ENCODE measurements at regions not wholly inside any gene's neighbourhood (a gene's known extent, or its start where the extent isn't known, plus 50 kb on each side); places are given as distances from the start of the nearest gene placed in this dataset.

DNA sequence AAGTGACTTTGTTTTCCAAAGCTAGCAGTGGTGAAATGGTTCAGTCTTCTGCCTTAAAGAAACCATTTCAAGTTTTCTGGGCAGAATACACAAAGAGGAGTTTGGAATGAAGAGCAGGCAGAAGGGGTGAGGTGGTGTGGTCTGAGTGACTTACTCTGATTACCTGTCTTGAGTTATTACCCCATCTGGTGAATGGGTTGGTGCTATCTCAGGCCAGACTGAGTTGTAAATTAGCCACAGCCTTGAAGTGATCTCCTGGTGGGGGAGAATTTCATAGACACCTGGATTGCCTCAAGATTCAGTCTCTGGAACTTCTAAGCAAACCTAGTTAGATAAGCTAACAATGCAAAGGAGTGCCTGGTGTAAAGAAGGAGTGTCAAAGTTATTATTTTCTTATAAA, 983.5 kb upstream of the NXPH2 start:
- TF ChIP-seq, protein P1, sequence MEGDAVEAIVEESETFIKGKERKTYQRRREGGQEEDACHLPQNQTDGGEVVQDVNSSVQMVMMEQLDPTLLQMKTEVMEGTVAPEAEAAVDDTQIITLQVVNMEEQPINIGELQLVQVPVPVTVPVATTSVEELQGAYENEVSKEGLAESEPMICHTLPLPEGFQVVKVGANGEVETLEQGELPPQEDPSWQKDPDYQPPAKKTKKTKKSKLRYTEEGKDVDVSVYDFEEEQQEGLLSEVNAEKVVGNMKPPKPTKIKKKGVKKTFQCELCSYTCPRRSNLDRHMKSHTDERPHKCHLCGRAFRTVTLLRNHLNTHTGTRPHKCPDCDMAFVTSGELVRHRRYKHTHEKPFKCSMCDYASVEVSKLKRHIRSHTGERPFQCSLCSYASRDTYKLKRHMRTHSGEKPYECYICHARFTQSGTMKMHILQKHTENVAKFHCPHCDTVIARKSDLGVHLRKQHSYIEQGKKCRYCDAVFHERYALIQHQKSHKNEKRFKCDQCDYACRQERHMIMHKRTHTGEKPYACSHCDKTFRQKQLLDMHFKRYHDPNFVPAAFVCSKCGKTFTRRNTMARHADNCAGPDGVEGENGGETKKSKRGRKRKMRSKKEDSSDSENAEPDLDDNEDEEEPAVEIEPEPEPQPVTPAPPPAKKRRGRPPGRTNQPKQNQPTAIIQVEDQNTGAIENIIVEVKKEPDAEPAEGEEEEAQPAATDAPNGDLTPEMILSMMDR (IDR thresholded peaks at IDR 0.05), result no peak
- TF ChIP-seq POLR2A (IDR thresholded peaks at IDR 0.05), result no peak
